ENCODE measurements at regions not wholly inside any gene's neighbourhood (a gene's known extent, or its start where the extent isn't known, plus 50 kb on each side); places are given as distances from the start of the nearest gene placed in this dataset.

DNA sequence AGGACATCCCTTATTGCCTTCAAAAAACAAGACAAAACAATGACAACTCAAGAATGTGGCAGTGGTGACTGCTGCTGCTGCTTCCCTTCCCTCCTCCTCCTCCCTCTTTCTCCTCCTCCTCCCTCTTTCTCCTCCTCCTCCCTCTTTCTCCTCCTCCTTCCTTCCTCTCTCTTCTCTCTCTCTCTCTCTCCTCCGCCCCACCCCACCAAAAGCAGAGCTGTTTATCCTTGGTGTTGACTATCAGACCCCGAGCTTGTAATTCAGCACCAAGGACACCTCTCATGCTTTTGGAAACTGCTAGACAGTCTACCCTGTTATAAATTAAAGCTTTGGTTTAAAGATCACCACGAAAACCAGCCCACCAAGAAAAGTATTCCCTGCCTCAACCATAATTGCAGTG, 72.4 kb upstream of the IFNAR2 start:
- DNase-seq, result no peak

DNA sequence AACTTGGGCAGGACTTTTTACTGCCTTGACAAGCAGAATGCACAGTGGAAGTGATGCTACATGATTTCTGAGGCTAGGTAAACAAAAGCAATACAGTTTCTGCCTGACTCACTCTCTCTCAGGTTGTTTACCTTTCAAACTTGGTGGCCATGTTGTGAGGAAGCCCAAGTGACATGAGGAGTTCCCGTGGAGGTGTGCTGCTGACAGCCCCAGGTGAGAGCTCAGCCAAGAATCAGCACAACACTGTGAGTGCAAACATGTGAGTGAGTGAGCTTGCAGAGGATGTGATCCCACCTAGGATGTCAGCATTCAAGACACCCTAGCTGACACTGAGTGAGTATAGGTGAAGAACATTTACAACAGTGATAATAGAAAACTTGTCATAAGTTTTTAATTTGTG, 71.1 kb upstream of the IFNAR2 start:
- DNase-seq, result no peak

DNA sequence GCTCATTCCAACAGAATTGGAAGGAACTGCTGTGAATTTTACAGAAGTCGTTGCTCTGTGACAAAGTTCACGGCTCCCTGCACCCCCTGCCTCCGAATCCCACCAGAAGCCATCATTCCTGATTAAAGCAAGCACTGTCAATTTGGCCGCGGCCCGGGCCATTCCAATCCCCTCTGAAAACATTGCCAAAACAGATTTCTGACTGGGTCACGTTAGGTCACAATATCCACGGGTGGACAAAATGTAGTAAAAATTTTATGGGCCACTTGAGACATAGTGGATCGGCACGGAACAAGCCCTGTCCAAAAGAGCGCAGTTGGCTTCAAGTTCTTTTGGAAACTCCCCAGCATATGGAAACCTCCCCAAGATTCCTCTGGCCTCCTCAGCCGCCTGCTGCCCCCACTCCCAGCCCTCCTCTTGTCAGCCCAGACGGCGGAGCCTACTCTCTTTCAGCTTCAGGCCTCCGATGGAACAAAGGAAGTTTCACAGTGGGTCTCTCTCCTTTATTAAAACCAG, 67.2 kb upstream of the IFNAR2 start:
- DNase-seq, result no peak

DNA sequence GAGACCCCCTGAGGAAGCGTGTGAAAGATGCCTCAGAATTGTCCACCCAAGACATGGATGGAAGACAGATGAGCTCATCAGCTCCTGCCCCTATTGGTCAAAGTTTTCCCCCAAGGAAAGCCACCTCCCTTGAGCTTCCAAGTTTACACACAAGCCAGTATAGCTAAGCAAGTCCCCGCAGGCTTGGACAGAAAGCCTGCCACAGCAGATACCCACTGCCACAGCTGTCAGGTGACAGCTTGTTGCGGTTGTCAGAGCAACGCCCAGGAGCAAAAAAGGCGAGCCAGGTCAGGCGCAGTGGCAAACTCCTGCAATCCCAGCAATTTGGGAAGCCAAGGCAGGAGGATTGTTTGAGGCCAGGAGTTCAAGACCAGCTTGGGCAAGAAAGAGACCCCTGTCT, 60.9 kb upstream of the IFNAR2 start:
- no peak for DNase-seq

DNA sequence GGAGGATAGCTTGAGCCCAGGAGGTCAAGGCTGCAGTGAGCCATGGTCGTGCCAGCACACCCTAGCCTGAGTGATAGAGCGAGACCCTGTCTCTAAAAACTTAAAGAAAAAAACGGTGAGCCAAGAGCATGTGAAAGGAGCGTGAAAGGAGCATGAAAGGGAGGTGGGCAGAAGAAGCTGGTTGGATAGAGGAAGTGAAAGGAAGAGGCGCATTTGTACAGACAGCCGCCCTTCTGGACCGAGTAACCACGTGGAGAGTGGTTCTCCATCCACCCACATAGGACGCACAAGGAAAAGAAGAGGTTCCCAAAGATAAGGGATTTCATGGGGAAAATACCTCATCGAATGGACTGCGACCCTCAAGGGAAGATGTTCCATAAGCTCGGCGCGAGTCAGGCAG, 60.4 kb upstream of the IFNAR2 start:
- no peak for DNase-seq

DNA sequence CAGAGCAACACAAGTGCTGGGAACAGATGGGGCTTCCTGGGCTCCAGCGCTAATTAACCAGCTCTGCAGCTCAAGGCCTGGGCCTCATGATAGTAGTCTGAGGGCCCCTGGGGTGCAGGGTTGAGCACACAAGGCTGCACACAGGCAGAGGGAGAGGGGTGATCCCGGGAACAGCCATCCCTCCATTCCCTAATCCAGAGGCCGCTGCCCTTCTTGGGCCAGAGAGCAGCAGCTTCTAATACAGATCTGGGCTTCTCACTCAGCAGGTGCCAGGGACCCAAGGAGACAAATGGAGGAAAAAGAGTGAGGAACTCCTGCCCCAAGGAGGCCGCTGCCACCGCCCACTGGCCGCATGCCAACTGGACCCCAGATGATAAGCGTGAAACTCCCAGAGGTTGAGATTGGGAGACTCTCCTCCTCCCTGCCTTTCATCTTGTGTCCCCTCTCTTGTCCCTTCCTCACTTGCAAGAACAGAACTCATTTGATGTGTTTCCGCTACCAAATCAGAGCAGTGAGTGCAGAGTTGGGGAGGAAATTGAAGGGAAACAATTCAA, 58.0 kb upstream of the IFNAR2 start:
- no peak for DNase-seq

DNA sequence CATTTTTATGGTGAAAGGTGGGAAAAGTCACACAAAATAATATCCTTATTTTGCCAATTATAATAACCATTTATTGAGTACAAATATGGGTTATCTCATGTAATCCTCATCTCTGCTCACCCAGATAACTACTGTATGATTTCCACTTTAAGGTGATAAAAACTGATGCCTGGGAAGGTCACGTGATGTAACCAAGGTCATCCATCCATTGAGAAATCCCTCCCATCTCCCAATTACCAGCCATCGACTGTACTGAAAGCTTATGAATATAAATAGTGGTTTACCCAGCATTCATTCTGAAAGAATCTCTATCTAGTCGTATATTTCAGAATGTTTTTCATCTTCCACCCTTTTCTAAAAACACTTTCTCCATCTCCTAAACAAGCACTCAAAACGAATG, 55.0 kb upstream of the IFNAR2 start:
- DNase-seq, result no peak
